K562 (cell line): ENCODE measurements at regions not wholly inside any gene's neighbourhood (a gene's known extent, or its start where the extent isn't known, plus 50 kb on each side); places are given as distances from the start of the nearest gene placed in this dataset.

ENCODE experiments used
- ATAC-seq: fragments of 200-7000 bp; cut with Tn5 transposase; 3 replicates; pipeline ENCODE4 v1.9.1; 2020; ENCODE audit warnings: moderate library complexity
- BruUV-seq: library from RNA; stranded (reverse); fragments of 400-500 nt; replicated peaks from 2 replicates; lab custom pipeline; 2021; lab: Mats Ljungman, UMichigan
- CTCF ChIA-PET: fragments of 300-600 bp; formaldehyde crosslinking; extraction: SDS; loops from one replicate; lab custom pipeline; 2021; ENCODE audit warnings: low intra/inter-chr PET ratio; lab: Yijun Ruan, JAX
- POLR2A ChIA-PET: fragments of 300-600, 350-650 bp; sonication (Branson Sonifier 250); formaldehyde crosslinking; extraction: SDS; loops from one replicate; lab custom pipeline; 2021; ENCODE audit warnings: antibody characterized with exemption, inconsistent platforms; lab: Yijun Ruan, JAX
- DNase-seq, 4 experiments: peaks; one replicate each; pipeline versions ENCODE4 v3.0.0 to v3.0.0-alpha.2; 2011 to 2018; ENCODE audit warnings: low spot score in 3 of 4, mixed read lengths in 3 of 4; ENCODE audit errors: extremely low read depth in 1 of 4
- FAIRE-seq: peaks from 2 replicates; lab custom pipeline; 2011; peaks lifted over from hg19 to GRCh38; lab: Jason Lieb, UNC
- H2AFZ ChIP-seq: 2 replicates; pipeline ENCODE4 v1.6.0; 2011; ENCODE audit warnings: low read depth, low read length, control low read depth, inconsistent platforms
- H3K27ac ChIP-seq: fragments of 200-600 bp; 3 replicates; pipeline ENCODE4 v1.8.0; 2011; ENCODE audit warnings: low read depth, mild to moderate bottlenecking, control low read depth, inconsistent platforms, low read length, moderate library complexity, mixed read lengths; ENCODE audit errors: extremely low read depth
- H3K27me3 ChIP-seq, 2 experiments: fragments of 300-600 bp in 1 of 2; 2 replicates in 1 of 2; 3 replicates in 1 of 2; pipeline versions ENCODE4 v1.6.0 to v1.8.0; 2011; ENCODE audit warnings: inconsistent platforms in 2 of 2, low read length in 2 of 2, mild to moderate bottlenecking in 1 of 2, mixed read lengths in 1 of 2, moderate library complexity in 1 of 2; ENCODE audit not compliant: control insufficient read depth in 2 of 2, insufficient read depth in 2 of 2
- H3K36me3 ChIP-seq: fragments of 300-600 bp; 3 replicates; pipeline ENCODE4 v1.8.0; 2011; ENCODE audit warnings: mild to moderate bottlenecking, low read length, inconsistent platforms; ENCODE audit not compliant: control insufficient read depth, insufficient read depth
- H3K4me1 ChIP-seq, 2 experiments: fragments of 200-600 bp in 1 of 2; replicated peaks in 1 of 2; 2 replicates in 1 of 2; 3 replicates in 1 of 2; pipeline versions ENCODE4 v1.5.1 to v1.8.0; 2011; ENCODE audit warnings: inconsistent platforms in 2 of 2, low read length in 2 of 2, mild to moderate bottlenecking in 1 of 2, mixed read lengths in 1 of 2, moderate library complexity in 1 of 2; ENCODE audit not compliant: control insufficient read depth in 2 of 2, insufficient read depth in 2 of 2
- H3K4me2 ChIP-seq: 2 replicates; pipeline ENCODE4 v1.6.1; 2011; ENCODE audit warnings: low read length, control low read depth, inconsistent platforms, mixed read lengths; ENCODE audit not compliant: insufficient read depth
- H3K4me3 ChIP-seq: fragments of 200-600 bp; sonication (generic), shearing (Covaris generic); 2 replicates; pipeline ENCODE4 v1.5.1; 2016; ENCODE audit warnings: control low read depth, inconsistent platforms
- H3K79me2 ChIP-seq: fragments of 200-600 bp; 3 replicates; pipeline ENCODE4 v1.8.0; 2011; ENCODE audit warnings: low read length, inconsistent platforms; ENCODE audit not compliant: control insufficient read depth, insufficient read depth
- H3K9ac ChIP-seq, 2 experiments: 2 replicates each; pipeline versions ENCODE4 v1.6.0 to v1.6.1; 2011; ENCODE audit warnings: low read depth in 2 of 2, low read length in 2 of 2, control low read depth in 1 of 2, inconsistent platforms in 1 of 2, mild to moderate bottlenecking in 1 of 2, mixed read lengths in 1 of 2; ENCODE audit not compliant: insufficient read depth in 1 of 2
- H3K9me1 ChIP-seq: one replicate; pipeline ENCODE4 v1.6.0; 2011; ENCODE audit warnings: inconsistent platforms, mild to moderate bottlenecking, low read length, moderate library complexity; ENCODE audit not compliant: control insufficient read depth, insufficient read depth
- H3K9me3 ChIP-seq: replicated peaks from 2 replicates; pipeline ENCODE4 v1.5.1; 2011; ENCODE audit warnings: low read depth, low read length, inconsistent platforms; ENCODE audit not compliant: control insufficient read depth, insufficient read depth
- H4K20me1 ChIP-seq: replicated peaks from 2 replicates; pipeline ENCODE4 v1.6.1; 2011; ENCODE audit warnings: low read length, inconsistent platforms, mixed read lengths; ENCODE audit not compliant: control insufficient read depth, insufficient read depth
- BRF1 ChIP-seq: IDR thresholded peaks from 3 replicates; pipeline ENCODE4 v1.6.1; 2011; ENCODE audit warnings: borderline replicate concordance, mild to moderate bottlenecking; ENCODE audit not compliant: insufficient read length; ENCODE audit errors: extremely low read depth
- CEBPG ChIP-seq, 3 experiments: fragments of 200-800 bp in 1 of 3; sonication (Bioruptor generic) in 1 of 3; sonication (generic) in 1 of 3; formaldehyde crosslinking in 1 of 3; IDR thresholded peaks in 2 of 3; conservative IDR thresholded peaks in 1 of 3; 2 replicates each; pipeline versions ENCODE4 v1.6.1 to v1.8.0; 2016 to 2022; ENCODE audit warnings: missing compliant biosample characterization in 2 of 3, missing genetic modification characterization in 2 of 3, mild to moderate bottlenecking in 1 of 3, missing genetic modification reagents in 1 of 3
- EZH2 ChIP-seq: IDR thresholded peaks from 2 replicates; pipeline ENCODE4 v1.6.1; 2012; ENCODE audit warnings: low read depth, mild to moderate bottlenecking, inconsistent platforms, low read length, borderline replicate concordance
- HDAC1 ChIP-seq, 2 experiments: fragments of 450-650 bp; IDR thresholded peaks; 2 replicates each; pipeline ENCODE4 v1.6.1; 2016 to 2017; ENCODE audit warnings: inconsistent platforms in 1 of 2, mild to moderate bottlenecking in 1 of 2, moderate library complexity in 1 of 2
- HDAC6 ChIP-seq: IDR thresholded peaks from 2 replicates; pipeline ENCODE4 v1.6.1; 2012; ENCODE audit warnings: low read depth, mild to moderate bottlenecking, control low read depth, inconsistent platforms, low read length, moderate library complexity
- JUNB ChIP-seq: fragments of 450-650 bp; formaldehyde crosslinking; conservative IDR thresholded peaks from 2 replicates; pipeline ENCODE4 v1.4.0; 2020; ENCODE audit warnings: mild to moderate bottlenecking
- U2AF1 ChIP-seq: fragments of 200-400 bp; formaldehyde crosslinking; optimal IDR thresholded peaks from 2 replicates; pipeline ENCODE3; 2017; ENCODE audit warnings: mild to moderate bottlenecking, low read depth, low read length, moderate library complexity
- ZNF224 ChIP-seq: sonication (generic); formaldehyde crosslinking; IDR thresholded peaks from 2 replicates; pipeline ENCODE4 v1.8.0; 2022; ENCODE audit warnings: mild to moderate bottlenecking, missing genetic modification reagents
- WGBS: fragments of 100-300 bp; shearing (Covaris generic); methylation state at CpG from one replicate; pipeline ENCODE4 v1.1.6; 2016; ENCODE audit warnings: low coverage, mixed read lengths; ENCODE audit not compliant: insufficient coverage; ENCODE audit errors: missing lambda C conversion rate; 5-methylcytosine and 5-hydroxymethylcytosine counted together
- in situ Hi-C: fragments of 300-500 bp; cut with MboI; formaldehyde crosslinking; loops from 4 replicates; pipeline ENCODE4 v1.15.0; 2018; ENCODE audit warnings: inconsistent platforms, mixed read lengths
- intact Hi-C: fragments of 100-400 bp; cut with micrococcal nuclease; formaldehyde crosslinking; loops from 2 replicates; pipeline ENCODE4 v1.14.2; 2022
- TF ChIP-seq, protein P1 (sequence below): fragments of 200-400 bp; formaldehyde crosslinking; IDR thresholded peaks from 2 replicates; pipeline ENCODE4 v1.6.1; 2017; ENCODE audit warnings: mild to moderate bottlenecking, low read depth, low read length, moderate library complexity
- TF ChIP-seq, protein P2 (sequence below): sonication (generic); formaldehyde crosslinking; IDR thresholded peaks from 2 replicates; pipeline ENCODE4 v1.9.0; 2022; ENCODE audit warnings: mild to moderate bottlenecking, missing genetic modification reagents

DNA sequence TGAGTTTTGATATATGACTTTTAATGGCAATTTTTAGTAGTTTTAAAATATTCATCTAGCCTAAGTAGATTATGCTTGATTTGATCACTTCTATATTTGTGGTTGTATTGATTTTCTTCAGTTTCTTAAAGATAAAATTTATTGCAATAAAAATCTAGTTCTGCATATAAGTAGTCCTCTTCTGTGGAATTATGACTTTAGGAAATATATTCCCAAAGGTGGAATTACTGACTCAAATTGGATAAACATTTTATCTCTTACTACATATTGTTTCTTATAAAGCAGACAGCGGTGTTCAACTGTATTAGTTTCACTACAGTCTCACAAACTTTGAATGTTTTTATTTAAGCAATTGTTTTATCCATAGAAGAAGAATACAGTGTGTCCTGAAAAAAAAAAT lies 883.0 kb upstream of the SEMA6A start:
- POLR2A ChIA-PET: no interaction called here
- no peak overlapping the region for H3K9ac ChIP-seq
- no peaks in the 10 kb centered on the region for H4K20me1 ChIP-seq
- in situ Hi-C loops: no loop called here
- H3K4me3 ChIP-seq: no peak overlapping the region
- no peak for ATAC-seq
- no TSS peak for BruUV-seq
- no peak overlapping the region for H3K27ac ChIP-seq
- H3K27me3 ChIP-seq: no peaks in the 10 kb centered on the region
- WGBS: 10% methylated on average over 1 of the region's 1 CpG
- intact Hi-C loops: loop anchor here (10.0 kb wide), 1 partner anchor 1337 kb away; no protein-coding TSS in a partner anchor
- H2AFZ ChIP-seq: no peak overlapping the region
- CTCF ChIA-PET: no interaction called here
- TF ChIP-seq HDAC1 (IDR thresholded peaks at IDR 0.05) (no peak), EZH2 (no peak), CEBPG (CRISPR knock-in tag; IDR thresholded peaks at IDR 0.05) (no peak), CEBPG (tag; conservative IDR thresholded peaks at IDR 0.05 in 1 of 2, IDR thresholded peaks at IDR 0.05 in 1 of 2) (no peak), U2AF1 (no peak), ZNF224 (no peak), HDAC6 (no peak), BRF1 (no peak), JUNB (CRISPR knock-in tag) (no peak)
- TF ChIP-seq, protein P1, sequence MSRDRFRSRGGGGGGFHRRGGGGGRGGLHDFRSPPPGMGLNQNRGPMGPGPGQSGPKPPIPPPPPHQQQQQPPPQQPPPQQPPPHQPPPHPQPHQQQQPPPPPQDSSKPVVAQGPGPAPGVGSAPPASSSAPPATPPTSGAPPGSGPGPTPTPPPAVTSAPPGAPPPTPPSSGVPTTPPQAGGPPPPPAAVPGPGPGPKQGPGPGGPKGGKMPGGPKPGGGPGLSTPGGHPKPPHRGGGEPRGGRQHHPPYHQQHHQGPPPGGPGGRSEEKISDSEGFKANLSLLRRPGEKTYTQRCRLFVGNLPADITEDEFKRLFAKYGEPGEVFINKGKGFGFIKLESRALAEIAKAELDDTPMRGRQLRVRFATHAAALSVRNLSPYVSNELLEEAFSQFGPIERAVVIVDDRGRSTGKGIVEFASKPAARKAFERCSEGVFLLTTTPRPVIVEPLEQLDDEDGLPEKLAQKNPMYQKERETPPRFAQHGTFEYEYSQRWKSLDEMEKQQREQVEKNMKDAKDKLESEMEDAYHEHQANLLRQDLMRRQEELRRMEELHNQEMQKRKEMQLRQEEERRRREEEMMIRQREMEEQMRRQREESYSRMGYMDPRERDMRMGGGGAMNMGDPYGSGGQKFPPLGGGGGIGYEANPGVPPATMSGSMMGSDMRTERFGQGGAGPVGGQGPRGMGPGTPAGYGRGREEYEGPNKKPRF: no peak
- TF ChIP-seq, protein P2, sequence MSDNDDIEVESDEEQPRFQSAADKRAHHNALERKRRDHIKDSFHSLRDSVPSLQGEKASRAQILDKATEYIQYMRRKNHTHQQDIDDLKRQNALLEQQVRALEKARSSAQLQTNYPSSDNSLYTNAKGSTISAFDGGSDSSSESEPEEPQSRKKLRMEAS (CRISPR knock-in tag): no peak
- no peaks in the 10 kb centered on the region for H3K9me1 ChIP-seq
- H3K4me2 ChIP-seq: no peak overlapping the region
- no peaks in the 10 kb centered on the region for H3K36me3 ChIP-seq
- 0 out of 2 replicates have a peak, but pooled peaks cover 2% of the 10 kb centered on the region for H3K9me3 ChIP-seq
- no peak for DNase-seq
- no peaks in the 10 kb centered on the region for H3K79me2 ChIP-seq
- no peaks in the 10 kb centered on the region for H3K4me1 ChIP-seq
- no peak for FAIRE-seq
